ENCODE measurements at regions not wholly inside any gene's neighbourhood (a gene's known extent, or its start where the extent isn't known, plus 50 kb on each side); places are given as distances from the start of the nearest gene placed in this dataset.

GRCh38 chr19:34852669-34853068, 74.0 kb upstream of the ZNF30 start:
- Histone ChIP-seq H3K4me3 (ENCODE audit: low read depth, low read length) (no peak overlapping the region), H3K9me3 (ENCODE audit: control insufficient read depth, insufficient read depth, low read depth, low read length) (peaks cover 24% of the 10 kb centered on the region), H3K4me1 (ENCODE audit: control insufficient read depth, insufficient read depth, low read length) (no peaks in the 10 kb centered on the region), H3K36me3 (ENCODE audit: control insufficient read depth in 2 of 2, insufficient read depth in 1 of 2, low read length in 2 of 2) (peaks cover 0 to 8% of the 10 kb centered on the region in 2 experiments; a peak in 1 of 3 replicates), H3K27ac (ENCODE audit: extremely low read depth, low read depth, low read length) (no peak overlapping the region)
- ChIA-PET CTCF (interaction anchor here (1.3 kb wide), 1 partner anchor 10 kb away, joined by 3 read pairs; no protein-coding TSS in a partner anchor), POLR2A (interaction anchor here (0.6 kb wide), 1 partner anchor 725 kb away, joined by 3 read pairs; no protein-coding TSS in a partner anchor)
- TF ChIP-seq ZNF837 (tag by site-specific recombination; IDR thresholded peaks at IDR 0.05) (no peak), HOXC10 (CRISPR knock-in tag; IDR thresholded peaks at IDR 0.05) (no peak), GLIS2 (tag by site-specific recombination; IDR thresholded peaks at IDR 0.05) (no peak), KLF7 (tag by site-specific recombination; IDR thresholded peaks at IDR 0.05; ENCODE audit: borderline replicate concordance) (no peak), ZNF26 (tag by site-specific recombination; IDR thresholded peaks at IDR 0.05) (no peak), PRDM4 (tag by site-specific recombination; IDR thresholded peaks at IDR 0.05) (no peak), ZBTB1 (tag by site-specific recombination; IDR thresholded peaks at IDR 0.05) (no peak)

GRCh38 chr19:34851277-34851804, 75.4 kb upstream of the ZNF30 start:
- Histone ChIP-seq H3K4me3 (ENCODE audit: low read depth, low read length) (no peak overlapping the region), H3K36me3 (ENCODE audit: control insufficient read depth in 2 of 2, insufficient read depth in 1 of 2, low read length in 2 of 2) (no peaks in the 10 kb centered on the region), H3K9me3 (ENCODE audit: control insufficient read depth, insufficient read depth, low read depth, low read length) (peaks cover 14% of the 10 kb centered on the region), H3K4me1 (ENCODE audit: control insufficient read depth, insufficient read depth, low read length) (no peaks in the 10 kb centered on the region), H3K27ac (ENCODE audit: extremely low read depth, low read depth, low read length) (no peak overlapping the region)
- ChIA-PET POLR2A (no interaction called here), CTCF (interaction anchor here (1.0 kb wide), 1 partner anchor 10 kb away, joined by 3 read pairs; no protein-coding TSS in a partner anchor)
- TF ChIP-seq ZNF785 (tag by site-specific recombination; IDR thresholded peaks at IDR 0.05) (no peak), ZNF354C (tag by site-specific recombination; IDR thresholded peaks at IDR 0.05; ENCODE audit: borderline replicate concordance, low read depth) (no peak), OVOL3 (tag by site-specific recombination; IDR thresholded peaks at IDR 0.05) (no peak), PRDM4 (tag by site-specific recombination; IDR thresholded peaks at IDR 0.05) (no peak), INSM2 (tag by site-specific recombination; IDR thresholded peaks at IDR 0.05) (no peak), ZNF677 (tag by site-specific recombination; IDR thresholded peaks at IDR 0.05) (no peak), ZNF449 (tag by site-specific recombination; IDR thresholded peaks at IDR 0.05) (no peak), ZNF2 (tag by site-specific recombination; IDR thresholded peaks at IDR 0.05) (no peak), ZNF629 (tag by site-specific recombination; IDR thresholded peaks at IDR 0.05) (no peak), ZNF76 (tag by site-specific recombination; IDR thresholded peaks at IDR 0.05; ENCODE audit: borderline replicate concordance, low read depth) (no peak), ZNF23 (tag by site-specific recombination; IDR thresholded peaks at IDR 0.05; ENCODE audit: borderline replicate concordance) (no peak), EGR2 (tag by site-specific recombination; IDR thresholded peaks at IDR 0.05; ENCODE audit: low read depth) (no peak), AEBP2 (tag by site-specific recombination; IDR thresholded peaks at IDR 0.05; ENCODE audit: borderline replicate concordance) (no peak), ZNF600 (tag by site-specific recombination; IDR thresholded peaks at IDR 0.05) (no peak), ZEB2 (tag by site-specific recombination; IDR thresholded peaks at IDR 0.05) (no peak), PRDM1 (tag by site-specific recombination; IDR thresholded peaks at IDR 0.05) (no peak), GFI1B (tag by site-specific recombination; IDR thresholded peaks at IDR 0.05) (no peak)
